AG10803 (cell line): ENCODE measurements at regions not wholly inside any gene's neighbourhood (a gene's known extent, or its start where the extent isn't known, plus 50 kb on each side); places are given as distances from the start of the nearest gene placed in this dataset.

Experiments used
- DNase-seq: peaks from one replicate; pipeline ENCODE4 v3.0.0; 2010; ENCODE audit warnings: low read depth
- H3K4me3 ChIP-seq: 2 replicates; pipeline ENCODE4 v1.5.1; 2011; ENCODE audit warnings: mild to moderate bottlenecking, low read length, control low read depth
- CTCF ChIP-seq: conservative IDR thresholded peaks from 2 replicates; pipeline ENCODE4 v1.5.1; 2011; ENCODE audit warnings: mild to moderate bottlenecking, low read length, control low read depth, inconsistent platforms

- no peak for TF ChIP-seq CTCF
- no peak for DNase-seq
- no peak overlapping the region for H3K4me3 ChIP-seq
Observed at GRCh38 chr2:56671973-56672569, 488.3 kb downstream of the CCDC85A start.

- H3K4me3 ChIP-seq: no peak overlapping the region
- no peak for TF ChIP-seq CTCF
- no peak for DNase-seq
Observed at GRCh38 chr2:56674084-56674483, 490.3 kb downstream of the CCDC85A start.

DNA sequence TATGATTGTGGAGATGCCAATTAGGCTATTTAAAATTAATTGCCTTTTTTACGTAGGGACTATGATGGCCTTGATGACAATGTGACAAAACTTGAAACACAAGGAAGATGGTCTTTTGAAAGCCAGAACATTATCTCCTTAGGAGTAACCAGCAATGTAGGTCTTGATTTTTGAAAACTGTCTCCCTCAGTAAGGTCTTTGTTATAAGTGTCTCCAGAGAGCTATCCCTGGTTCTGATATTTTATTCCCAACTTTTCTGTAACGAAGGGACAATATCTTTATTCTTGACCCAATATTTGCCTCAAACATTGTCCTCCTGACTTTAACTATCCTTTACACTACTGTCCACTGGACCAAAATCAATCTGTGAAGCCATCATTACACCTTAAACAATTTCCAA lies 493.2 kb downstream of the CCDC85A start:
- H3K4me3 ChIP-seq: no peak overlapping the region
- DNase-seq: no peak
- no peak for TF ChIP-seq CTCF

- peak; percentile 69 for DNase-seq
- no peak overlapping the region for H3K4me3 ChIP-seq
- TF ChIP-seq CTCF: no peak
Observed at GRCh38 chr2:56680971-56681631, 497.3 kb downstream of the CCDC85A start.

DNA sequence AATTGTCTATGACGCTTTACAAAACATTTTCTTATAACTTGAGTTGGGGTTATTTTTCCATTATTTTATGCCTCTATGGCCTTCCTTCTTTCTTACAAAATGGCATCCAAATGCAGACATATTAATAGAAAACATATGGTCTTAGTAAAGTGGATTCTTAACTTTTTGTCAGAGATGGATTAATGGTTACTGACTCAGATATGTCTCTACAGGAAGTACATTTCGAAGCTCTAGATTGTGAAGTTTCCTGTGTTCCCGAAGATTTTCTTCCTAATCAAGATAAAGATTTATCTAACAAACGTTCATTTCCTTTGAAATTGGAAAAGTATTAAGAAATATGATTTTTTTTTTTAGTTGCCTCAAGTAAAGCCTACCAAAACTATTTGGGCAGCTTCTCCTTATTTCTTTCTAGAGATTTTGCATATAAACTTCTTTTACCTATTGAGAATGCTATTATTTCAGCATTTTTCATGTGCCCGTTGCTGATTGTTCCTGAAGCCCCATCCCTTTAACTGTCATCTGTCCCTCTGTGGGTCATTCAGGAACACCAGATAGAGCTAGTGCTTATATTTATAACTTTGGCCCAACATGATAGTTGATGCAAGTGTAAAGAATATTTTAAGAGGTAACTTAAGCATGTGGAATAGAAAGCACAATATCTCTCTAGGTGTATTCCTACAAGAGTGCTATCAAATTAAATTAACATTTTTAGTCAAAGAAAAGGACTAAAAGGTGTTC lies 498.0 kb downstream of the CCDC85A start:
- DNase-seq: peak; percentile 53
- no peak for TF ChIP-seq CTCF
- no peak overlapping the region for H3K4me3 ChIP-seq

DNA sequence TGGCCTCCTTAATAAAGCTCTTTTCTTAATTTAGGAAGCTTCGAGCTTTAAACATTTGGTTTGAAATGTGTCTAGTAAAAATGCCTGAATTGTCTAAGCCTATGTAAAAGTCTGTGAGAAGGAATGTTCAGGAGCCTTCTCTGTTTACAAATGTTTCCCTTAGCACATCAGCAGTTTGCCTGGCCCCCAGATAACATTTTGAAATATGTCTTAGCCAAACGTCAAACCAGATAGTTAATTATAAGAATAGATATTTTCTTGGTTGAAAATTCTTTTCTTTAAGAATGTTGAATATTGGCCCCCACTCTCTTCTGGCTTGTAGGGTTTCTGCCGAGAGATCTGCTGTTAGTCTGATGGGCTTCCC lies 498.6 kb downstream of the CCDC85A start:
- H3K4me3 ChIP-seq: no peak overlapping the region
- no peak for TF ChIP-seq CTCF
- peak; percentile 44 for DNase-seq

- DNase-seq: no peak
- no peak overlapping the region for H3K4me3 ChIP-seq
- no peak for TF ChIP-seq CTCF
Observed at GRCh38 chr2:56684327-56684726, 500.5 kb downstream of the CCDC85A start.
